NT2/D1 (cell line): ENCODE measurements at regions not wholly inside any gene's neighbourhood (a gene's known extent, or its start where the extent isn't known, plus 50 kb on each side); places are given as distances from the start of the nearest gene placed in this dataset.

Experiments used
- DNase-seq: peaks from one replicate; pipeline ENCODE4 v3.0.0-alpha.2; 2011; ENCODE audit warnings: low read depth, low spot score
- H3K27me3 ChIP-seq: 2 replicates; pipeline ENCODE4 v1.6.0; 2011; ENCODE audit warnings: mild to moderate bottlenecking; ENCODE audit not compliant: insufficient read length, insufficient read depth
- H3K36me3 ChIP-seq: 2 replicates; pipeline ENCODE4 v1.6.1; 2011; ENCODE audit warnings: mild to moderate bottlenecking, low read length, mixed read lengths; ENCODE audit not compliant: insufficient read depth, insufficient read length
- H3K4me1 ChIP-seq: 2 replicates; pipeline ENCODE4 v1.5.1; 2011; ENCODE audit not compliant: insufficient read depth, insufficient read length
- H3K4me3 ChIP-seq: 2 replicates; pipeline ENCODE4 v1.5.1; 2011; ENCODE audit warnings: low read depth; ENCODE audit not compliant: insufficient read length
- H3K9ac ChIP-seq: 2 replicates; pipeline ENCODE4 v1.6.0; 2011; ENCODE audit warnings: low read depth; ENCODE audit not compliant: insufficient read length
- H3K9me3 ChIP-seq: 2 replicates; pipeline ENCODE4 v1.5.1; 2011; ENCODE audit warnings: mild to moderate bottlenecking, low read length; ENCODE audit not compliant: insufficient read depth
- SUZ12 ChIP-seq: IDR thresholded peaks from 2 replicates; pipeline ENCODE4 v1.6.1; 2011; ENCODE audit not compliant: insufficient read length, insufficient read depth; ENCODE audit errors: extremely low read depth
- YY1 ChIP-seq: IDR thresholded peaks from 2 replicates; pipeline ENCODE4 v1.6.1; 2011; ENCODE audit not compliant: insufficient read length, insufficient read depth
- ZNF274 ChIP-seq: IDR thresholded peaks from 2 replicates; pipeline ENCODE4 v1.6.1; 2011; ENCODE audit warnings: mild to moderate bottlenecking, low read depth, low read length

- DNase-seq, result no peak
- no peak overlapping the region for H3K4me3 ChIP-seq
- H3K9me3 ChIP-seq, result no peaks in the 10 kb centered on the region
- TF ChIP-seq ZNF274 (no peak), SUZ12 (no peak), YY1 (no peak)
- no peaks in the 10 kb centered on the region for H3K36me3 ChIP-seq
- no peaks in the 10 kb centered on the region for H3K4me1 ChIP-seq
- H3K9ac ChIP-seq, result no peak overlapping the region
- no peaks in the 10 kb centered on the region for H3K27me3 ChIP-seq
Observed at GRCh38 chr16:72264771-72265170, 92.8 kb upstream of the PMFBP1 start.

GRCh38 chr16:72262711-72263110, 90.8 kb upstream of the PMFBP1 start:
- Histone ChIP-seq H3K9me3 (no peaks in the 10 kb centered on the region), H3K36me3 (no peaks in the 10 kb centered on the region), H3K4me3 (no peak overlapping the region), H3K27me3 (no peaks in the 10 kb centered on the region), H3K9ac (no peak overlapping the region), H3K4me1 (no peaks in the 10 kb centered on the region)
- DNase-seq, result no peak
- no peak for TF ChIP-seq YY1
- no peak for TF ChIP-seq SUZ12
- no peak for TF ChIP-seq ZNF274

GRCh38 chr16:72261127-72261526, 89.2 kb upstream of the PMFBP1 start:
- no peaks in the 10 kb centered on the region for H3K4me1 ChIP-seq
- TF ChIP-seq ZNF274 (no peak), SUZ12 (no peak), YY1 (no peak)
- no peaks in the 10 kb centered on the region for H3K27me3 ChIP-seq
- no peaks in the 10 kb centered on the region for H3K36me3 ChIP-seq
- DNase-seq, result no peak
- H3K4me3 ChIP-seq, result no peak overlapping the region
- H3K9ac ChIP-seq, result no peak overlapping the region
- H3K9me3 ChIP-seq, result no peaks in the 10 kb centered on the region

GRCh38 chr16:72256398-72257066, 84.6 kb upstream of the PMFBP1 start:
- no peak for DNase-seq
- Histone ChIP-seq H3K4me3 (no peak overlapping the region), H3K36me3 (no peaks in the 10 kb centered on the region), H3K4me1 (no peaks in the 10 kb centered on the region), H3K9ac (no peak overlapping the region), H3K27me3 (no peaks in the 10 kb centered on the region), H3K9me3 (no peaks in the 10 kb centered on the region)
- no peak for TF ChIP-seq YY1

GRCh38 chr16:72255786-72256185, 83.8 kb upstream of the PMFBP1 start:
- no peak for DNase-seq
- no peaks in the 10 kb centered on the region for H3K27me3 ChIP-seq
- H3K36me3 ChIP-seq, result no peaks in the 10 kb centered on the region

GRCh38 chr16:72247821-72248253, 75.9 kb upstream of the PMFBP1 start:
- H3K36me3 ChIP-seq, result no peaks in the 10 kb centered on the region
- no peak for DNase-seq
- H3K9me3 ChIP-seq, result no peaks in the 10 kb centered on the region
- no peak overlapping the region for H3K9ac ChIP-seq
- no peaks in the 10 kb centered on the region for H3K27me3 ChIP-seq
- TF ChIP-seq ZNF274 (no peak), YY1 (no peak), SUZ12 (no peak)
- H3K4me1 ChIP-seq, result no peaks in the 10 kb centered on the region
- no peak overlapping the region for H3K4me3 ChIP-seq

More at GRCh38 chr16:72255786-72256185, 83.8 kb upstream of the PMFBP1 start:
- no peak for TF ChIP-seq ZNF274
- no peak for TF ChIP-seq SUZ12
- no peak for TF ChIP-seq YY1
- no peak overlapping the region for H3K9ac ChIP-seq
- H3K4me1 ChIP-seq, result no peaks in the 10 kb centered on the region
- H3K9me3 ChIP-seq, result no peaks in the 10 kb centered on the region
- no peak overlapping the region for H3K4me3 ChIP-seq

GRCh38 chr16:72246423-72246822, 74.5 kb upstream of the PMFBP1 start:
- no peaks in the 10 kb centered on the region for H3K27me3 ChIP-seq
- no peak overlapping the region for H3K4me3 ChIP-seq
- H3K9ac ChIP-seq, result no peak overlapping the region
- H3K4me1 ChIP-seq, result no peaks in the 10 kb centered on the region
- no peak for DNase-seq
- H3K9me3 ChIP-seq, result no peaks in the 10 kb centered on the region
- TF ChIP-seq YY1 (no peak), ZNF274 (no peak), SUZ12 (no peak)
- no peaks in the 10 kb centered on the region for H3K36me3 ChIP-seq
